Natural killer cell (primary cell): ENCODE measurements at regions not wholly inside any gene's neighbourhood (a gene's known extent, or its start where the extent isn't known, plus 50 kb on each side); places are given as distances from the start of the nearest gene placed in this dataset.
A peak's percentile ranks its signal among the peaks of the same experiment; 100 is the strongest.
"Not testable (repeated sequence)": the region's sequence is repeated elsewhere in the genome, so short reads cannot be mapped to it uniquely, and the experiment has no call there.

Experiments
- ATAC-seq, 3 donors: fragments of 150-1000 bp in 2 of 3; fragments of 200-7000 bp in 1 of 3; cut with Tn5 transposase; 1 replicate in 1 of 3; 2 replicates in 2 of 3; pipeline ENCODE4 v1.10.0; 2021; ENCODE audit warnings: mild to moderate bottlenecking in 2 of 3, moderate library complexity in 2 of 3
- DNase-seq, 2 donors: peaks; one replicate each; pipeline versions ENCODE4 v3.0.0 to v3.0.0-alpha.2; 2013 to 2021; ENCODE audit warnings: mixed read lengths in 1 of 2
- H3K27ac ChIP-seq: one replicate; pipeline ENCODE4 v1.5.1; 2013; ENCODE audit warnings: mild to moderate bottlenecking, low read length
- H3K27me3 ChIP-seq: one replicate; pipeline ENCODE4 v1.6.1; 2013; ENCODE audit warnings: low read length; ENCODE audit not compliant: control insufficient read depth, insufficient read depth
- H3K36me3 ChIP-seq: one replicate; pipeline ENCODE4 v1.6.1; 2013; ENCODE audit warnings: low read length; ENCODE audit not compliant: control insufficient read depth, insufficient read depth
- H3K4me1 ChIP-seq: one replicate; pipeline ENCODE4 v1.6.1; 2013; ENCODE audit warnings: low read length; ENCODE audit not compliant: control insufficient read depth, insufficient read depth
- H3K4me3 ChIP-seq: one replicate; pipeline ENCODE4 v1.5.1; 2013; ENCODE audit warnings: low read length
- H3K9me3 ChIP-seq: one replicate; pipeline ENCODE4 v1.6.1; 2013; ENCODE audit warnings: low read length; ENCODE audit not compliant: control insufficient read depth, insufficient read depth
- H3K27ac Mint-ChIP-seq, 2 donors: one replicate each; pipeline ENCODE4 v1.8.0; 2022; ENCODE audit warnings: mild to moderate bottlenecking in 2 of 2, mixed read lengths in 2 of 2, moderate library complexity in 1 of 2
- H3K27me3 Mint-ChIP-seq, 2 donors: one replicate each; pipeline ENCODE4 v1.8.0; 2022; ENCODE audit warnings: low read depth in 2 of 2, mixed read lengths in 2 of 2
- H3K36me3 Mint-ChIP-seq: one replicate; pipeline ENCODE4 v1.8.0; 2022; ENCODE audit warnings: mixed read lengths
- H3K4me1 Mint-ChIP-seq, 2 donors: one replicate each; pipeline ENCODE4 v1.8.0; 2022; ENCODE audit warnings: mixed read lengths in 2 of 2
- H3K4me3 Mint-ChIP-seq: one replicate; pipeline ENCODE4 v1.8.0; 2022; ENCODE audit warnings: mild to moderate bottlenecking, moderate library complexity, mixed read lengths
- H3K9me3 Mint-ChIP-seq, 2 donors: one replicate each; pipeline ENCODE4 v1.8.0; 2022; ENCODE audit warnings: mixed read lengths in 2 of 2
- WGBS: methylation state at CpG from one replicate; pipeline ENCODE4 v1.1.7; 2013; ENCODE audit warnings: missing lambda C conversion rate; ENCODE audit not compliant: insufficient coverage; 5-methylcytosine and 5-hydroxymethylcytosine counted together
- intact Hi-C: fragments of 100-400 bp; cut with micrococcal nuclease; formaldehyde crosslinking; loops from one replicate; pipeline ENCODE4 v1.14.2; 2022
- TF ChIP-seq, protein P1 (sequence below): fragments of 200-600 bp; IDR thresholded peaks from one replicate; pipeline ENCODE4 v1.8.0; 2022; ENCODE audit warnings: antibody characterized with exemption

GRCh38 chr9:14992516-14992915, 82.3 kb upstream of the FREM1 start:
- H3K4me3 ChIP-seq: no peak overlapping the region
- H3K4me1 Mint-ChIP-seq: peaks cover 28 to 30% of the 10 kb centered on the region in 2 donors
- peaks cover 8% of the 10 kb centered on the region for H3K27me3 ChIP-seq
- DNase-seq: peak in 1 of 2 donors; percentile 8
- H3K4me1 ChIP-seq: peaks cover 11% of the 10 kb centered on the region
- H3K36me3 ChIP-seq: no peaks in the 10 kb centered on the region
- TF ChIP-seq, protein P1, sequence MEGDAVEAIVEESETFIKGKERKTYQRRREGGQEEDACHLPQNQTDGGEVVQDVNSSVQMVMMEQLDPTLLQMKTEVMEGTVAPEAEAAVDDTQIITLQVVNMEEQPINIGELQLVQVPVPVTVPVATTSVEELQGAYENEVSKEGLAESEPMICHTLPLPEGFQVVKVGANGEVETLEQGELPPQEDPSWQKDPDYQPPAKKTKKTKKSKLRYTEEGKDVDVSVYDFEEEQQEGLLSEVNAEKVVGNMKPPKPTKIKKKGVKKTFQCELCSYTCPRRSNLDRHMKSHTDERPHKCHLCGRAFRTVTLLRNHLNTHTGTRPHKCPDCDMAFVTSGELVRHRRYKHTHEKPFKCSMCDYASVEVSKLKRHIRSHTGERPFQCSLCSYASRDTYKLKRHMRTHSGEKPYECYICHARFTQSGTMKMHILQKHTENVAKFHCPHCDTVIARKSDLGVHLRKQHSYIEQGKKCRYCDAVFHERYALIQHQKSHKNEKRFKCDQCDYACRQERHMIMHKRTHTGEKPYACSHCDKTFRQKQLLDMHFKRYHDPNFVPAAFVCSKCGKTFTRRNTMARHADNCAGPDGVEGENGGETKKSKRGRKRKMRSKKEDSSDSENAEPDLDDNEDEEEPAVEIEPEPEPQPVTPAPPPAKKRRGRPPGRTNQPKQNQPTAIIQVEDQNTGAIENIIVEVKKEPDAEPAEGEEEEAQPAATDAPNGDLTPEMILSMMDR: no peak
- 98% methylated on average over 5 of the region's 5 CpGs for WGBS
- H3K27ac Mint-ChIP-seq: peak overlapping the region in 1 of 2 donors; percentile 67
- intact Hi-C loops: no loop called here
- H3K36me3 Mint-ChIP-seq: no peaks in the 10 kb centered on the region
- H3K27me3 Mint-ChIP-seq: peaks cover 12 to 15% of the 10 kb centered on the region in 2 donors
- no peaks in the 10 kb centered on the region for H3K9me3 ChIP-seq
- no peak for ATAC-seq
- H3K27ac ChIP-seq: no peak overlapping the region
- peaks cover 0 to 4% of the 10 kb centered on the region in 2 donors for H3K9me3 Mint-ChIP-seq
- H3K4me3 Mint-ChIP-seq: peak overlapping the region; percentile 71

GRCh38 chr9:14992081-14992480, 81.9 kb upstream of the FREM1 start:
- DNase-seq: peak in 1 of 2 donors; percentile 62
- intact Hi-C loops: no loop called here
- H3K4me3 Mint-ChIP-seq: peak overlapping the region; percentile 71

GRCh38 chr9:14990647-14991046, 80.4 kb upstream of the FREM1 start:
- H3K27ac ChIP-seq, intact Hi-C loops, H3K9me3 Mint-ChIP-seq, H3K4me3 Mint-ChIP-seq, H3K27ac Mint-ChIP-seq, ATAC-seq, H3K4me3 ChIP-seq, DNase-seq, H3K36me3 Mint-ChIP-seq, H3K9me3 ChIP-seq, H3K36me3 ChIP-seq, H3K27me3 ChIP-seq: not testable (repeated sequence)
- H3K27me3 Mint-ChIP-seq: peaks cover 9 to 12% of the 10 kb centered on the region in 2 donors
- H3K4me1 Mint-ChIP-seq: peaks cover 28 to 30% of the 10 kb centered on the region in 2 donors
- peaks cover 11% of the 10 kb centered on the region for H3K4me1 ChIP-seq
- 92% methylated on average over 6 of the region's 6 CpGs for WGBS

More at GRCh38 chr9:14992081-14992480, 81.9 kb upstream of the FREM1 start:
- Mint-ChIP-seq H3K4me1 (peaks cover 28 to 30% of the 10 kb centered on the region in 2 donors), H3K27me3 (peaks cover 12 to 15% of the 10 kb centered on the region in 2 donors), H3K27ac (peak overlapping the region in 1 of 2 donors; percentile 67), H3K36me3 (no peaks in the 10 kb centered on the region), H3K9me3 (peaks cover 0 to 4% of the 10 kb centered on the region in 2 donors)
- Histone ChIP-seq H3K36me3 (no peaks in the 10 kb centered on the region), H3K27me3 (peaks cover 8% of the 10 kb centered on the region), H3K27ac (no peak overlapping the region), H3K4me3 (no peak overlapping the region), H3K4me1 (peaks cover 11% of the 10 kb centered on the region), H3K9me3 (no peaks in the 10 kb centered on the region)
- ATAC-seq: no peak
- WGBS: 77% methylated on average over 8 of the region's 9 CpGs
- TF ChIP-seq, protein P1: no peak

DNA sequence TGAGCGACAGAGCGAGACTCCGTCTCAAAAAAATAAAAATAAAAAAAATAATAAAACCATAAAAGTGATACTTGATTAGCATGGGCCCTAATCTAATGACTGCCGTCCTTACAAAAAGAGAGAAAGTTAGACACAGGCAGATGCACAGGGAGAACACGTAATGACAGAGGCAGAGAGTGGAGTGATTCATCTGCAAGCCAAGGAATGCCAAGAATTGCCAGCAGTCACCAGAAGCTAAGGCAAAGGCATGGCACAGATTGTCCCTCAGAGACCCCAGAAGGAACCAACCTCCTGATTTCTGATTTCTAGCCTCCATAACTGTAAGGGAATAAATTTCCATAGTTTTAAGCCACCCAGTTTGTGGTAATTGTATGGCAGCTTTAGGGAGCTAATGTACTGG, 79.6 kb upstream of the FREM1 start:
- Histone ChIP-seq H3K9me3 (no peaks in the 10 kb centered on the region), H3K27ac (no peak overlapping the region), H3K36me3 (no peaks in the 10 kb centered on the region), H3K4me3 (no peak overlapping the region), H3K4me1 (peaks cover 11% of the 10 kb centered on the region), H3K27me3 (peaks cover 8% of the 10 kb centered on the region)
- H3K9me3 Mint-ChIP-seq: peaks cover 0 to 4% of the 10 kb centered on the region in 2 donors
- no peaks in the 10 kb centered on the region for H3K36me3 Mint-ChIP-seq
- peaks cover 9 to 12% of the 10 kb centered on the region in 2 donors for H3K27me3 Mint-ChIP-seq
- no peak overlapping the region for H3K27ac Mint-ChIP-seq
- ATAC-seq: no peak
- TF ChIP-seq, protein P1: no peak
- intact Hi-C loops: no loop called here
- H3K4me3 Mint-ChIP-seq: no peak overlapping the region
- WGBS: 96% methylated on average over 2 of the region's 5 CpGs
- DNase-seq: no peak
- H3K4me1 Mint-ChIP-seq: peaks cover 28 to 30% of the 10 kb centered on the region in 2 donors

DNA sequence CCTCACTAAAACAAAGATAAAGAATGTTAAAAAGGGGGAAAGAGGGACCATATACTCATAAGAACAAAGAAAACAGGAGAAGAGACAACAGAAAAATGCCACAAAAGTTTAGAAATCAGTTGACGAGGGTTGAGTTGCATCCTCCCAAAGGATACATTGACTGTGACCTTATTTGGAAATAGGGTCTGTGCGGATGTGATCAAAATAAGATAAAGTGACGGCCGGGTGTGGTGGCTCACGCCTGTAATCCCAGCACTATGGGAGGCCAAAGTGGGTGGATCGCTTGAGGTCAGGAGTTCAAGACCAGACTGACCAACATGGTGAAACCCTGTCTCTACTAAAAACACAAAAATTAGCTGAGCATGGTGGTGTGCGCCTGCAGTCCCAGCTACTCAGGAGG, 79.1 kb upstream of the FREM1 start:
- 90% methylated on average over 7 of the region's 7 CpGs for WGBS
- H3K4me1 ChIP-seq: peaks cover 11% of the 10 kb centered on the region
- H3K4me3 ChIP-seq, H3K36me3 Mint-ChIP-seq, ATAC-seq, H3K4me3 Mint-ChIP-seq, DNase-seq, H3K27me3 ChIP-seq, H3K9me3 Mint-ChIP-seq, H3K27ac Mint-ChIP-seq, H3K9me3 ChIP-seq, intact Hi-C loops, H3K36me3 ChIP-seq, H3K27ac ChIP-seq: not testable (repeated sequence)
- Mint-ChIP-seq H3K27me3 (peaks cover 9 to 12% of the 10 kb centered on the region in 2 donors), H3K4me1 (peaks cover 27% of the 10 kb centered on the region in 2 donors)
